ENCODE measurements at regions not wholly inside any gene's neighbourhood (a gene's known extent, or its start where the extent isn't known, plus 50 kb on each side); places are given as distances from the start of the nearest gene placed in this dataset.

DNA sequence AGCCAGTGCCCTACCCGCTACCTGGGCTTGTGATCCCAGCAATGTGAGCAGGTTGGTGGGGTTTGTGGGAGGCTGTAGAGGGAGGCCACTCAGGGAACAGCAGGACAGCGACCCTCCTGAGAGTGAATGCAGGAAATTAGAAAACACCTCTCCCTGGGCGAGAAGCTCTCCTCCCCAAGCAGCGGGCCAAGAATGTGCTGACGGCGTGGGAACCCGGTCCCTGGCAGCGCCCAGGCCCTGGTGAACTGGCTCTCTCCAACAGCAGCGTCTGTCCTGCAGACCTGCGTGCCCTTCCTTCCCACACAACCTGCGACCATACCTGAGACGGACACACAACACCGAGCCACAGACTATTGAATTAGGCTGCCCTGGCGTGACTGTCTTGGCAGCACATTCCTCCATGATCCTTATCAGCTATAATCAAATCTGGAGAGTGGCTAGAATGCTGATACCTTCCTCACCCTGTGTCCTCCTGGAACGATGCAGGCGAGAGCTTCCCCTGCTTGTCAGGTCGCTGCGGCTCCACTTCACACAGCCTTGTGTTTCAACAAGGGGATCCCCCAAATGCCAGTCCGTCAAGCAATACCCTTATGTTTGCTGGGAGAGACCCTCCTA, 114.8 kb upstream of the GSC start:
- no peaks in the 10 kb centered on the region for H4K20me1 ChIP-seq
- TF ChIP-seq Cebpa-rat (IDR thresholded peaks at IDR 0.05) = no peak
- no peak overlapping the region for H3K9ac ChIP-seq
- H3K4me1 ChIP-seq = no peaks in the 10 kb centered on the region
- H3K27me3 ChIP-seq = no peaks in the 10 kb centered on the region
- no peak overlapping the region for H3K4me2 ChIP-seq
- H3K9me3 ChIP-seq = peaks cover 4% of the 10 kb centered on the region; the same call in 1 of the 2 replicates
- no peak overlapping the region for H3K4me3 ChIP-seq
- H3K36me3 ChIP-seq = no peaks in the 10 kb centered on the region
- H3K27ac ChIP-seq = no peak overlapping the region

GRCh38 chr14:94882401-94882800, 112.5 kb upstream of the GSC start:
- Histone ChIP-seq H3K9me3 (peaks cover 4% of the 10 kb centered on the region; the same call in 1 of the 2 replicates), H3K4me2 (no peak overlapping the region), H3K4me3 (no peak overlapping the region), H3K27me3 (no peaks in the 10 kb centered on the region), H3K4me1 (no peaks in the 10 kb centered on the region), H3K27ac (no peak overlapping the region), H4K20me1 (no peaks in the 10 kb centered on the region), H3K9ac (no peak overlapping the region), H3K36me3 (no peaks in the 10 kb centered on the region)
- no peak for TF ChIP-seq Cebpa-rat (IDR thresholded peaks at IDR 0.05)

GRCh38 chr14:94880876-94881275, 111.0 kb upstream of the GSC start:
- no peak overlapping the region for H3K27ac ChIP-seq
- H3K4me1 ChIP-seq = no peaks in the 10 kb centered on the region
- peaks cover 4% of the 10 kb centered on the region; the same call in 1 of the 2 replicates for H3K9me3 ChIP-seq
- no peak overlapping the region for H3K9ac ChIP-seq
- no peak overlapping the region for H3K4me3 ChIP-seq
- H3K36me3 ChIP-seq = no peaks in the 10 kb centered on the region
- no peaks in the 10 kb centered on the region for H3K27me3 ChIP-seq
- no peak overlapping the region for H3K4me2 ChIP-seq
- TF ChIP-seq Cebpa-rat (IDR thresholded peaks at IDR 0.05) = no peak
- no peaks in the 10 kb centered on the region for H4K20me1 ChIP-seq

GRCh38 chr14:94880106-94880505, 110.2 kb upstream of the GSC start:
- Histone ChIP-seq H3K36me3 (no peaks in the 10 kb centered on the region), H4K20me1 (no peaks in the 10 kb centered on the region), H3K9me3 (peaks cover 4% of the 10 kb centered on the region; the same call in 1 of the 2 replicates), H3K9ac (no peak overlapping the region), H3K27ac (no peak overlapping the region), H3K4me2 (no peak overlapping the region), H3K4me1 (no peaks in the 10 kb centered on the region), H3K4me3 (no peak overlapping the region), H3K27me3 (no peaks in the 10 kb centered on the region)
- TF ChIP-seq Cebpa-rat (IDR thresholded peaks at IDR 0.05) = no peak

- H3K4me3 ChIP-seq = no peak overlapping the region
- no peak overlapping the region for H3K27ac ChIP-seq
- peaks cover 4% of the 10 kb centered on the region; the same call in 1 of the 2 replicates for H3K9me3 ChIP-seq
- no peak for TF ChIP-seq Cebpa-rat (IDR thresholded peaks at IDR 0.05)
- H3K36me3 ChIP-seq = no peaks in the 10 kb centered on the region
- no peak overlapping the region for H3K9ac ChIP-seq
- no peak overlapping the region for H3K4me2 ChIP-seq
- no peaks in the 10 kb centered on the region for H3K4me1 ChIP-seq
- H3K27me3 ChIP-seq = no peaks in the 10 kb centered on the region
- H4K20me1 ChIP-seq = no peaks in the 10 kb centered on the region
Measured at GRCh38 chr14:94879537-94879936, 109.6 kb upstream of the GSC start.

DNA sequence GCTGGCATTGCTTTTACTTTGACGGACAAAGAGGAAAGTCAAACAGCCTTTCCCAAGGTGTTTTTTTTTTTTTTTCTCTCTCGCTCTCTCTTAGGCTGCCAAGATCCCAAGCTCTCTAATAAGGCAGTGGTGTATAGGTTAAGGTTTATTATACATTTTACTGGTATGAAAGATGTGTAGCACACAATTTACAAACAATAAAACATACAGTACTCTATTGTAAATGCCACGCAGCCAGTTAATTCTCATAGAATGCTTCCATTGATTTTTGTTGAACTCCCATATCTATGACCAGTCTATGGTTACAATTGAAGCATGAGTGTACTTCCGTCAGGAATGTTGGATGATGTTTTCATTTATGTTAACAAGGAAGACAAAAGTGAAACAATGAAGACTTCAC, 106.4 kb upstream of the GSC start:
- no peak for TF ChIP-seq Cebpa-rat (IDR thresholded peaks at IDR 0.05)
- Histone ChIP-seq H3K9ac (no peak overlapping the region), H4K20me1 (no peaks in the 10 kb centered on the region), H3K9me3 (no peaks in the 10 kb centered on the region), H3K4me2 (no peak overlapping the region), H3K4me3 (no peak overlapping the region), H3K36me3 (no peaks in the 10 kb centered on the region), H3K27ac (no peak overlapping the region), H3K4me1 (no peaks in the 10 kb centered on the region), H3K27me3 (no peaks in the 10 kb centered on the region)

DNA sequence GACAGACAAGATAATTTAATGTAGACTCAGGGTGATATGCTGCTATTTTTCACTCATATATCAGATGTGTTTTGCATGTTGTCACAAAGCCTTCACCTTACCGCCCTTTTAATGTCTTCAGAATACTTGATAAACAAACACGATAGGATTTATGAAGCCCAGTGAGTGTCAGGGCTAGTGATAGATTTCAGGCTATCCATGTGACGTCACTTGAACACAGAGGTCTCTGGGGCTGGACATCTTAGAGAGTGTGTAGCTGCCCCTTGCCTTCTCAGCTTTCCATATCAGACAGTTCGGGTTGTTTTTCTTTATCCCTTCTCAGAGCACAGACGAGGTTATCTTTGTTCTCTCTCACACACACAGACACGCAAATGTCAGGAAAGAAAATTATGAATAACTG, 105.3 kb upstream of the GSC start:
- Histone ChIP-seq H4K20me1 (no peaks in the 10 kb centered on the region), H3K27ac (no peak overlapping the region), H3K27me3 (no peaks in the 10 kb centered on the region), H3K9ac (no peak overlapping the region), H3K4me3 (no peak overlapping the region), H3K36me3 (no peaks in the 10 kb centered on the region), H3K4me2 (no peak overlapping the region), H3K9me3 (no peaks in the 10 kb centered on the region), H3K4me1 (no peaks in the 10 kb centered on the region)
- no peak for TF ChIP-seq Cebpa-rat (IDR thresholded peaks at IDR 0.05)

GRCh38 chr14:94868772-94869072, 98.8 kb upstream of the GSC start:
- no peak for TF ChIP-seq Cebpa-rat (IDR thresholded peaks at IDR 0.05)
- H3K4me1 ChIP-seq = no peaks in the 10 kb centered on the region
- H3K4me2 ChIP-seq = no peak overlapping the region
- H3K36me3 ChIP-seq = no peaks in the 10 kb centered on the region
- no peak overlapping the region for H3K9ac ChIP-seq
- no peak overlapping the region for H3K27ac ChIP-seq
- H3K27me3 ChIP-seq = no peaks in the 10 kb centered on the region
- no peak overlapping the region for H3K4me3 ChIP-seq
- H3K9me3 ChIP-seq = no peaks in the 10 kb centered on the region
- no peaks in the 10 kb centered on the region for H4K20me1 ChIP-seq

DNA sequence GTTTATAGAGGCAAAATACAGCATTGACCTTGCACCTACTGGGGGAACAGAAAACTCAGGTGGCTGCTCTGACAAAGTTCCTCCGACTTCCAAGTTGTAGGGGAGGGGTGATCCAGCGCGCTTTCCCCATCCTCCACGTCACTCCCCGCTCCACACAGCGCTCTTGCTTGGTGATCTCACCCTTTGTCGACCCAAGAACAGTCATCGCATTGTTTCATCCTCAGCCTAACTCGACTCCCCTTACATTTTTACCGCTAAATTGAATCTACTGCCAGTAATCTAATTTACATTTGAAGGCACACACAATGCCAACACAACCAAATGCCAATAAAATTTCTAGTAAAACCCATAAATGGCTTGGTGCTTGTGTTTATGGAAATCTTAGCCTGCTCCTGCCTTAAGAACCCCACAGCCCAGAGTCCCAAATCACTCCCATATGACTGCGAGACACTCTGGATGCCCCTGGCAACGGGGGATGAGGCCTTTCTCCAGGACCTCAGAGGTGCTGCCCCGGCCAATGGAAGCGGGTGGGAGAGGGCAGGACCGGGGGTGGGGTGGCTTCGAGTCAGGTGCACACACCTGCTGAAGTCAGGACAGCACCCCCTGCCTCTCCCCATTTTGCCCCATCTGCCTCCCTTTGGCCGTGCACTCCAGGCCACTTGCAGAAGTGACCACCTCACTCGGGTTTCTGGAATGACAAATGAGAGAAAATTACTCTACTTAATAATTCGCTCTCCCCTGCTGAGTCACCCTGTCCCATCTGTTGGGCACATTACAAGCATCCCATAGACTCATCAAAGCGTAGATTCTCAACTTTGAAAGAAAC, 98.2 kb upstream of the GSC start:
- H3K4me1 ChIP-seq = no peaks in the 10 kb centered on the region
- no peak overlapping the region for H3K4me3 ChIP-seq
- H3K36me3 ChIP-seq = no peaks in the 10 kb centered on the region
- no peaks in the 10 kb centered on the region for H3K9me3 ChIP-seq
- no peak overlapping the region for H3K9ac ChIP-seq
- H3K27ac ChIP-seq = no peak overlapping the region
- no peaks in the 10 kb centered on the region for H3K27me3 ChIP-seq
- H4K20me1 ChIP-seq = no peaks in the 10 kb centered on the region
- H3K4me2 ChIP-seq = no peak overlapping the region
- no peak for TF ChIP-seq Cebpa-rat (IDR thresholded peaks at IDR 0.05)

- Histone ChIP-seq H3K9ac (no peak overlapping the region), H3K4me3 (no peak overlapping the region), H3K4me1 (no peaks in the 10 kb centered on the region), H3K4me2 (no peak overlapping the region), H3K9me3 (no peaks in the 10 kb centered on the region), H4K20me1 (no peaks in the 10 kb centered on the region), H3K27me3 (no peaks in the 10 kb centered on the region), H3K36me3 (no peaks in the 10 kb centered on the region), H3K27ac (no peak overlapping the region)
- no peak for TF ChIP-seq Cebpa-rat (IDR thresholded peaks at IDR 0.05)
Measured at GRCh38 chr14:94867209-94867608, 97.3 kb upstream of the GSC start.
